GM19023 (cell line): ENCODE measurements at regions not wholly inside any gene's neighbourhood (a gene's known extent, or its start where the extent isn't known, plus 50 kb on each side); places are given as distances from the start of the nearest gene placed in this dataset.
"Not testable (repeated sequence)": the region's sequence is repeated elsewhere in the genome, so short reads cannot be mapped to it uniquely, and the experiment has no call there.

Experiments
- ATAC-seq: cut with Tn5 transposase; IDR thresholded peaks from one replicate; pipeline ENCODE4 v1.9.1; 2021; ENCODE audit warnings: mild to moderate bottlenecking, moderate library complexity; ENCODE audit not compliant: unreplicated experiment

DNA sequence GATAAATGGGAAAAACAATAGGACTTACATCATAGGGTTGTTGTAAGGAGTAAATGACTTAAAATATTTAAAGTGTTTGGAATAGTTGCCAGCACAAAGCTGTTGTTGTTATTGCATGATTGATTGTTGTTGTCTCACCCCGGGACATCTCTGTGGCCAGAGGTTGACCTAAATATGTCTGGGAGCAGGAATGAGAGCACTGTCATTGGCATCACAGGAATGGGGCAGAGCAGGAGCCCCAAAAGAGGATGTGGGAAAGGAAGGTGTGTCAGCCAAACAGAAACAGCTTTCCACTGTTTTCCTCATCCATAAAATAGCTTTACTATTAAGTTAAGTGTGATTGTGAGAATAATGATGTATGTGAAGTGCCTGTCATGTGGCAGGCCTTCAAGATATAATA is 121.6 kb downstream of the TMEM168 start:
- ATAC-seq: no peak

DNA sequence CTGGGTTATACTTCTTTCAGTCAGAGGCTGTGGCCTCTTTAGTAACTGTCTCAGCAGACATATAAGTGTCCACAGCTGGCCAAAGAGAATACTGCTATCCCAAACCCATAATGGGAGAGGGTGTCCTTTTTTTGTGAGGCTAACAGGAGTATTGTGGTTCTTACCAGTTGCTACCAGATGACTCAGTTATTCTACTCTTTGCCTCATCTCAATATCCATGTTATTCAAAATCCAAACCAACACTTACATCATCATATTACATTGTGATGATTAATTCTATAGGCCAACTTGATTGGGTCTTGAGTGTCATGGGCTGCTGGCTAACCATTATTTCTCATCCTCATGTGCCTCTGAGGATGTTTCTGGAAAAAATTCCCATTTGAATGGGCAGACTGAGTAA is 120.9 kb downstream of the TMEM168 start:
- ATAC-seq: no peak

DNA sequence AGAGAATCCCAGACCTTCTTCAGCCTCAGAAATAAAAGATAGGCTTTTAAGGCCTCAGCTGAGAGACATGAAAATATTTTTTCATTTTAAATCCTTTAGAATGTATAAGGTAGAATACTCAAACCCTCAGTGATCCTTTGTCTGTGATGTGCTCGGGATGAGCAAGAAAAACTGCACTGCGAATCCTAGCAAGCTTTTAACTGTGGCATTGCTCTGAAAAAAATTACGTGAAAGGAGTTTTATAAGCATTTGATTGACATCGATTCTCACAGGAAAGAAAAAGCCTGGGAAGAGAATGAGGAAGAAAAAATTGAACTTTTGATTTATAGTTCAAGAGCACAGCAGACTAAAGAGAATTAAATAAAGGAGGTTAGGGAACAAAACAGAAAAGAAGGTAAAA is 120.0 kb downstream of the TMEM168 start:
- no peak for ATAC-seq

- ATAC-seq: no peak
These were observed 111.6 kb downstream of the TMEM168 start for GRCh38 chr7:112678626-112679025.

- not testable (repeated sequence) for ATAC-seq
These were observed 100.6 kb downstream of the TMEM168 start for GRCh38 chr7:112689466-112690177.

DNA sequence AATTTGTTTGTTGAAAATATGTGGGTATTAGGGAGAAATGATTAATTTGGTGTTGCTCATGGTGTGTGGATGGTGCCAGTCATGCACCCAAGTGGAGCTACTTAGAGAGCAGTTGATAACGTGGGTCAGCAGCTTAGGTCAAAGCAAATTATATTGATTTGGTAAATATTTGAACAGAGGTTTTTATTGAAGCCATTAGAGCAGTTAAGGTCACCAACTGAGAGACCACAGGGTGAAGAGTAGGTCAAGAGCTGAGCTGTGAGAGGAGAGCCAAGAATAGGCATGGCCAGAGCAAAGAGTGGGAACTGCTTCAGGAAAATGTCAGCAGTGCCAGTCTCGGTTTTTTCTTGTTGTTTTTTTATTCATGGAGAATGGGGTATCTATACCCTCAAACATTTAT is 97.9 kb downstream of the TMEM168 start:
- no peak for ATAC-seq

- not testable (repeated sequence) for ATAC-seq
These were observed 93.0 kb downstream of the TMEM168 start for GRCh38 chr7:112697211-112697610.

- no peak for ATAC-seq
These were observed 90.3 kb downstream of the TMEM168 start for GRCh38 chr7:112699725-112700513.

DNA sequence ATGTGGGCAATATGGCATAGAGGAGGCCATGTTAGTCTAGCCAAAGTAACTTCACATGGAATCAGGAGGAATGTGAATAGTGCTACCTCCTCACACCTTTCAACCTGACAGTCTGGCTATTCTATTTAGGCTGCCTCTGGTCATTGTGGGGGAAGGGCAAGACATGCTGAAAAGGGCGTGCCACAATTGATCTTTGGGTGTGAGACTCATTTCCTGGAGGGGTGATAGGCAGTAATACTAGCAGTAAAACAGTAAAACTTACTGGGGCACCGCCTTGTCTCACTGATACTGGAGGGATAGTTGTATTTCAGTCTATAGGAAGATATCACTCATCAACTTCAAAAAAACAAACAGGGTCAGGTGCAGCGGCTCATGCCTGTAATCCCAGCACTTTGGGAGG is 88.7 kb downstream of the TMEM168 start:
- no peak for ATAC-seq

- no peak for ATAC-seq
These were observed 82.5 kb downstream of the TMEM168 start for GRCh38 chr7:112707655-112708054.

DNA sequence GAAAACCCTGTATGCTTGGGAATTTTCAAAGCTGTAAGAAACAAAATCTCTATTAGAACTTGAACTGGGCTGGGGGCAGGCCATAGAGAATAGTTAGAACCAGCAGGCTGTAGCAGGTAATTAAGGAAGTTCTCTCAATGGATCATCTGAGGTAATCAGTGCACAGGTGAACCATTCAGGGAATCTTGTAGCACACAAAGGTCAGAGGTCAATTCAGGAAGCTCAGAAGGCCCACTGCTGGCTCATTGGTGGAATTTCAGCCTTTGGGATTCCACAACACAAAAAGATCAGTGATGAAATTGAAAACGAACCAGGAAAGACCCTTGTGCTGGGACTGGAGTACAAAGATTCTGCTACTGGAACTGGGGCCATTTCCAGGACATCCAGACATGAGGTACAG is 82.0 kb downstream of the TMEM168 start:
- ATAC-seq: no peak
